GM19351 (cell line): ENCODE measurements at regions not wholly inside any gene's neighbourhood (a gene's known extent, or its start where the extent isn't known, plus 50 kb on each side); places are given as distances from the start of the nearest gene placed in this dataset.
"Not testable (repeated sequence)": the region's sequence is repeated elsewhere in the genome, so short reads cannot be mapped to it uniquely, and the experiment has no call there.

Experiments used
- ATAC-seq: cut with Tn5 transposase; IDR thresholded peaks from one replicate; pipeline ENCODE4 v1.9.1; 2021; ENCODE audit warnings: mild to moderate bottlenecking, moderate library complexity; ENCODE audit not compliant: unreplicated experiment

DNA sequence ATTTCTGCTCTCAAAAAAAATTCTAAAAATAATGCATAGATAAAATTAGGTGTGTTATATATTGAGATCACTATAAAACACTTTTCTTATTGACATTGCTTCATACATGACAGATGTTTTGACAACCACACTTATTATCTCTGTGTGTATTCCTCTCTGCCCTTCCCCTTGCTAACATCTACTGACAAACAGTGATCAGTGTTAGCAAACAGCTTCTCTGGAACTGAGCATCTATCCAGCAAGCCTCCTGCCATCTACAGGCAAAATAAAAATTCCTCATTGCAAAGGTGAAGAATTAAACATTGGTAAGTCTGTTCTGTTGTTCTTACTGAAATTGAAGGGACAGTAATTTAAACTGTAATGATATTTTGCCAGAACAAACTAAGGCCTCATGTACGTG is 2153.9 kb downstream of the NCAM2 start:
- no peak for ATAC-seq

DNA sequence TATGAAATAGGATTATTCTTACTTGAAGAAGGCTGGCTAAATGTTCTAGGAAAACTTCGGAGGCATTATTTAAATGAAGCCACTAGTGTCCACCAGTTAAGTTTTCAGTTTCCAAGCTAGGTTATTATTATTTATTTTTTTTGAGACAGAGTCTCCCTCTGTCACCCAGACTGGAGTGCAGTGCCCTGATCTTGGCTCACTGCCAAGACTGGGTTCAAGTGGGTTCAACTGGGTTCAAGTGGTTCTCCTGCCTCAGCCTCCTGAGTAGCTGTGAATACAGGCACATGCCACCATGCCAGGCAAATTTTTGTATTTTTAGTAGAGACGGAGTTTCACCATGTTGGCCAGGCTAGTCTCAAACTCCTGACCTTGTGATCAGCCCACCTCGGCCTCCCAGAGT is 2155.6 kb downstream of the NCAM2 start:
- not testable (repeated sequence) for ATAC-seq

GRCh38 chr21:23155281-23155680 is 2157.1 kb downstream of the NCAM2 start:
- ATAC-seq, result no peak

DNA sequence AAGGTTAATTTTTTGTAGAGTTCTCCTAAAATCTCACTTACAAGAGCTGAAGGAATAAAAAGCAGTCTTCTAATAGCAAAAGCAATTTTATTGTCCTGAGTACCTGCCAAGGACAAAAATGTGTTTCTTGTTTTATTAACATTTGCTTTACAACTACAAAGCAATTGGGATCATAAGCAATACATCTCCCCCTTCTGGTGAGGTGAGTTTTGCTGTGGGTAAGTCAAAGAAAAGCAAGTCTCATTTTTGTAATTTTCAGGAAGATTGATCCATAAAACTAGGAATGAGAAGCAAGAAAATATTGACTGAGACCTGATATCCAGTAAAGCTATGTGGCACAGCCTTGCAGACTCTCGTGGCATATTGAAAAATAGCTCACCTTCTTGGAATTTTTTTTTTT is 2162.7 kb downstream of the NCAM2 start:
- ATAC-seq, result no peak

DNA sequence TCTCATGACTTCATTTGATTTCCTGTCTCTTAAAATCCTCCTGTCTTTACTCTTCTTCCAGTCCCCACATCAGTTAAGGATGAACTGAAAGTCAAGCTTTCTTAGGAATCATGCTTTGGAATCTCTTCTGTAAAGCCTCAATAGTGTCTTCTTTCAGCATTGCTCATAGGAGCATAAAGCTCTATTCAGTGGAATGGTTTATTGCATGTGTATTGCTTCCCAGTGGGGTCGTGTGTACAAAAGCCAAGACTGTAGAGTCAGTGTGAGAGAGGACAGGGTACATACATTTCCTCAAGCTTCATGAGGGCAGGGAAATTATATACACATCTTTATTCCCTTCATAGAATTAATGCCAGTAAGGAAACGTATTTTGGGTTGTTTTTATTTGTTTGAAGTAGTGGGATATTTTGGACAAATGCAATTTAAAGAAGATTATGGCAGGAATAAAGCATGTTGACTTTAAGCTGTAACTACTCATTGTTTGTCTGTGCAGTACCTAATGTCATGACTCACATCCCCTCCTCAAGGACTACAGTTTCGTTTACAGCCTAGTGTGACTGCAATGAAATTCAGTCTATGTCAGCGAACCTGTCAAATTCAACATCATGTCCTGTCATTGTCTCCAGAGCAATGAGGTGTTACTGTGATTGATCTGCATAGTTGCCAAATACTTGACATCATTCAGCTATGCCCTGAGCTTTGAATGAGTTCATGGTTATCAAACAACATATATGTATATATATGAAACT is 2164.2 kb downstream of the NCAM2 start:
- no peak for ATAC-seq
